ENCODE measurements at regions not wholly inside any gene's neighbourhood (a gene's known extent, or its start where the extent isn't known, plus 50 kb on each side); places are given as distances from the start of the nearest gene placed in this dataset.

DNA sequence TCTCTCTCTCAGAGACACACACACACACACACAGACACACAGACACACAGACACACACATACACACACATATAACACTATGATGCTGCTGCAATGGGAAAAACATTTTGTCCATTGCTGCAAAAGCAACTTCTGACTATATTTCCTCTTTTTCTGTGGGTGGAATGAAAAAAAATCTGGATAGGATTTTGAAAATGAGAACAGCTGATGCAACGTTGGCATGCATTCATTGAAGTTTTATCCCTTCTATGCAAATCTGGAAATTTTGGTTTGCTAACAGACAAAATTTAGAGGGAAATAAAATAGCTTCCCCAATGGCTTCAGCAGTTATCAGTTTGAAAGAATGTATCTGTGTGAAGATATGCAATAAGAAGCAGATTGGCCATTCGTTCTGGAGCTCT, 763.4 kb upstream of the GRM7 start:
- no peak for DNase-seq (ENCODE audit: low spot score)

DNA sequence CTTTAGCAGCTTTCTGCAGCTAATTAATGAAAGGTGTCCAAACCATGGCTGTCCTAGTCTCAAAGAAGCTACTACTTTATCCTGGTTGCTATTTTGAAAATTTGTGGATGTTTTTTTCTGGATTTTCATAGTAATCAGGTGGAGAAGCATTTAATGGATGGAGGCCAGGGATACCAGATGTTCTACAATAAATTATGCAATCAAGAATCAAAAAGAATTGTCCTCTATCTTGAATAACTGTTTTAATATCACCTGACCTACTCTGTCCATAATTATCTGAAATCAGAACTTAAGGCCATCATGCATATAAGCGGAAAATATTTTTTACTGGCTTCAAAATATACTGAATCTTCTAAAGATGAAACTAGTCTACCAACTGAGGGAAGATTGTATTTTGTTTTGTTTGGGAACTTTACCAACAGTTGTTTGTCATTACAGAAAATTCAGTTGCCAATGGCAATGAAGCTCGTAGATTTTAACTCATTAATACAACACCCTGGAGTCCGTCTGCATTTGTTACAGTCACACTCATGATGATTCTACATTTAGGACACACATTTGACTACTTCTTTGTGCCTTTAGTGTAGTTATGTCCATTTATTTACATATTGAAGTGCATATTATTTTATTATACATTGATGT, 762.3 kb upstream of the GRM7 start:
- no peak for DNase-seq (ENCODE audit: low spot score)

GRCh38 chr3:6099458-6100075, 761.3 kb upstream of the GRM7 start:
- DNase-seq (ENCODE audit: low spot score): no peak

GRCh38 chr3:6105187-6105586, 755.7 kb upstream of the GRM7 start:
- no peak for DNase-seq (ENCODE audit: low spot score)

DNA sequence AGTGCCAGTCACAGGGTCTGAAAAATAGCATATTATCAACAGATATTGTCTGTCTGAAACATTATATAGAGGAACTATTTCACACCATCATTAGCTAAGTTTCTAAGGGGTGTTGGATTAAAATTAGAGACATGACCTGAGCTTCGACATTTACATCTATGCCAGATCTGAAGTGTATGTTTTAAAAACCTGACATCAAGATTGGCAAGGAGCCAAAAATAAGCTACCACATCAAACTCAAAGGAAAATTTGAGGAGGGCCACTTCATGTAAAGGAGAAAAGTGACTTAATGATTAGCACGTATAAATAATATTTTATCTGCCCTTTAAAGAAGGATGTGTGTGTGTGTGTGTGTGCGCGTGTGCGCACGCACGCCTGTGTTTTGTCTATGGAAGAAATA, 752.0 kb upstream of the GRM7 start:
- no peak for DNase-seq (ENCODE audit: low spot score)

DNA sequence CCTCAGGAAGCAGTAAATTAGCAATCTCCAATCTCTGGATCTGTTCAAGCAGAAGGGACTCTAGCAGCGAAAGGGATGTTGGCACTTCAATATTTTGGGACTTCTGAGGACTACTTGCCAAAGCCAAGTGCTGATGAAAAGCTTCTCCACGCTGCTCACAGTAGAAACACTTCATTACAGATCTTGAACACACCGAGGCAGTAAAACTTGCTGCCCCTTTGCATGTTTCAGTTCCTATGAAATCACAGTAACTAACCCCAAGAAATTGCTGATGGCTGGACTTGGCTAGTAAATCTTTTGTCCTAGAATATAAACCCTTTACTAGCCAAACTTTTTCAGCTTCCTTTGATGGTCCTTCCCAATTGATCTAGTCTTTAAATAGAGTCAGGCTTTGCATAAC, 750.5 kb upstream of the GRM7 start:
- no peak for DNase-seq (ENCODE audit: low spot score)

- DNase-seq (ENCODE audit: low spot score): no peak
These were observed 748.4 kb upstream of the GRM7 start for GRCh38 chr3:6112546-6112945.

DNA sequence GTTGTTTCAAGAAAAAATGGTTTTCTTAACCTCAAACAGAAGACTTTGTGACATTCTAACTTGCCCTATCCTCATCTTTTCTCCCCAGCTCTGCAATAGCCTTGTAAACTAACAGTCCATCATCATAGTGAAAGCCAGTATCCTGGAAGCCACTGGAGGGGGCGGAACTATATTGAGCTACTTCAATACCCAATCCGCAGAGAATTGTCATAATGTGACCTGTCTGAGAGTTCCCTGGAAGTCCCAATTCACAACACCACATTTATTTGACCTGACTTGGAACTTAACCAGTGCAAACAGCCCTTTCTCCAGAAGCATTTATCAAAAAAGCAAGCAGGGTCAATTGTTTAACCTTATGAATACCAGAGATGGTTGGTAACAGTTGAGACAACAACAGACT, 747.6 kb upstream of the GRM7 start:
- no peak for DNase-seq (ENCODE audit: low spot score)

DNA sequence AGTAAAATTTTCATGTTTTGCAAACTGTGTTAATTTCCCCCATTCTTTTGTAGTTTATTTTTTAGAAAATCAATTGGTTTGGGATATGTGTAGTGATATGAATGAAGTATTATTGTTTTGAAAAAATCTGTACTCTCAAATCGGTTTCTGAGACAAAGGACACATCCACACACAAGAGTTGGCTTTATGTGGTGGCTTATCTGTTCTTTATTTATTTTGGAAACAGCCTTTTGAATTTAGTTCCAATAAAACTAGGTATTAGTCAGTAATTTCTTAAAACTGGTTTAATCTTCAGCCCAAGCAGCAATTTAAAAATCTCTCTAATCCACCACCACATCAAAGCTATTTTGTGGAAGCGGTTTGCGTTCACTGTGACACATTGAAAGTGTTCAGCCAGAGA, 741.5 kb upstream of the GRM7 start:
- DNase-seq (ENCODE audit: low spot score): no peak

- DNase-seq (ENCODE audit: low spot score): no peak
These were observed 740.1 kb upstream of the GRM7 start for GRCh38 chr3:6120786-6121185.

- DNase-seq (ENCODE audit: low spot score): no peak
These were observed 736.0 kb upstream of the GRM7 start for GRCh38 chr3:6124875-6125274.

- DNase-seq (ENCODE audit: low spot score): no peak
These were observed 735.4 kb upstream of the GRM7 start for GRCh38 chr3:6125520-6125919.

DNA sequence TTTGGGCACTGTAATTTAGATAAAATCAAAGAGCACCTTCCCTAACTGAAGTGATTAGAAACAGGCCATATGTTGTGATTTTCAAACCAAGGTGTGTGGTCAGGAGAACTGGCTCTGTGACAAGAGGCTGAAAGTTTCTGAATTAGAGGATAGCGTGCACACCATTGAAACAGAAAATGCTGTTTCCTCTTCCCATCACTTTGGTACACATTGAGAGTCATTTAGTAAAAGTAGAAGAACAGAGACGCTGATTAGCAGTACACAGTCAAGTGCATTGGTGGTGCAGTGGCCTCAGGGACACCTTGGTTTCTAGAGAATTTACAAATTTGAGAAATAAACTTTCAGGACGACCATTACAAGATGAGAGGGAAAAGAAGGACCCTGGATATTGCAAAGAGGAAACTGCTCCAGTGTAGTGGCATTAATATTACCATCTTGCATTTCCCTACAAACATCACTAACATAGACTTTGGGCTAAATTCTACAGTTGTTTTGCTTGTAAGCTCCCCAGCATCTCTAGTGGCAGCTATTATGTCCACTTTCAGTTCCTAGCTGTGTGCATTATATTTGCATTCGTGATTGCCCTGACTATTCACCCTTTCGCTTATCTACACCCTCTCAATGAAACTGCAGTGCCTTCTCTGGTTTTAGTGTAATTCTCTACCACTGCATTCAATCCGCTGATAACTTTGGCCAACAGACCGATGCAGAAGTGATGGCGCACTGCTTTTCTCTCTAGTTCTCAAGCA, 728.1 kb upstream of the GRM7 start:
- DNase-seq (ENCODE audit: low spot score): no peak

- DNase-seq (ENCODE audit: low spot score): no peak
These were observed 718.2 kb upstream of the GRM7 start for GRCh38 chr3:6142707-6143106.

- DNase-seq (ENCODE audit: low spot score): no peak
These were observed 713.0 kb upstream of the GRM7 start for GRCh38 chr3:6147883-6148282.

DNA sequence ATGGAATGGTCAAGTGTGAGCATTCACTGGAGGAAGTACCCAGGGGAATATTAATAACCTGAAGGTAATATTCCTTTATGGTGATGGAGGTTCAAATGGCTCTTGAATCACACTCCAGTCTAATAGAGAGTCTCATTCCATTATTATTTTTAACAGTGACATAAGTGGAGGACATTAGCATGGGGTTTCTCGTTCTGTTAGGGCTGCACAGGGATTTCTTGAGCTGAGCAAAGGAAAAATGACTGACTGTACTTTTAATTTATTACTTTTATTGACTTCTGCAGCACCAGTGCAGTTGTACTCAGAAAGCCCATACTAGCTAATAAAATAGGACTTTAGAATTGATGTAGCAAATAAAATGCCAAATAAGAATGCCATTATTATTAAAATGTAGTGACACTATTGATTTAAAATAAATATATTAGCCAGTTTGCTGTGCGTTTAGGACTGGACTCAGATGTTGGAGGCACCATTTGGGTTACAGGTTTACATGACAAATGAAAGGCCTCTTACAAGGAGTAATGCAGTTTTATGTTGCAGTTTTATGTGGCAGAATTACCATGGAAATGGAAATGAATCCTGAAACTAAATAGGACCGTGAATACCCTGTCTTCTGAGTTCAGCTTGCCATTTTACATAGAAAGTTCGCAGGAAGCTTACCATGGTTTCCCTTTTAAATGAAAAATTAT, 705.1 kb upstream of the GRM7 start:
- no peak for DNase-seq (ENCODE audit: low spot score)

DNA sequence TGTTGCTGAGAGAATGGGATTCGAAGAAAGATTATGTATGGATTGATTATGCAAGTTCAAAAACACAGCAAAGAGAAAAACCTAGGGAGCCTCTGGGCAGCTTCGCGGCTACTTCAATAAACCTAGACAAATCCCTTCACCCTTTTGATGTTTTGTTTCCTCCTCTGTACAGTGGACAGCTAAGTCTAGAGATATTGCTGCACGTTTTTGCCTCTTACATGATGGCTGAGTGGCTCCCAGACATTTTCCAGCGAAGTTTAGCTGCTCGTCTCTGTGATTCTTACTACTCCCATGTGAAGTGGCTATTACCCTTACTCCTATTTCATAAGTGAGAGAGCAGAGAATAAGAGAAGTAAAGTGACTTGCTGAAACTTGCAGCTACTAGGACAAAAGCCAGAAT, 695.0 kb upstream of the GRM7 start:
- DNase-seq (ENCODE audit: low spot score): no peak

- DNase-seq (ENCODE audit: low spot score): no peak
These were observed 692.7 kb upstream of the GRM7 start for GRCh38 chr3:6168256-6168655.

- no peak for DNase-seq (ENCODE audit: low spot score)
These were observed 687.9 kb upstream of the GRM7 start for GRCh38 chr3:6172871-6173642.

- no peak for DNase-seq (ENCODE audit: low spot score)
These were observed 683.5 kb upstream of the GRM7 start for GRCh38 chr3:6177417-6177816.

GRCh38 chr3:6179761-6180160, 681.2 kb upstream of the GRM7 start:
- DNase-seq (ENCODE audit: low spot score): no peak

GRCh38 chr3:6180171-6180570, 680.7 kb upstream of the GRM7 start:
- no peak for DNase-seq (ENCODE audit: low spot score)
